ENCODE measurements at regions not wholly inside any gene's neighbourhood (a gene's known extent, or its start where the extent isn't known, plus 50 kb on each side); places are given as distances from the start of the nearest gene placed in this dataset.

GRCh38 chr4:64821219-64821976 lies 412.1 kb upstream of the TECRL start:
- Histone ChIP-seq H3K4me1 (ENCODE audit: control insufficient read depth, insufficient read depth, low read length) (no peaks in the 10 kb centered on the region), H3K4me3 (ENCODE audit: insufficient read depth, low read depth, low read length) (no peak overlapping the region), H3K23ac (ENCODE audit: low read depth, low read length) (no peak overlapping the region), H3K9me3 (ENCODE audit: control insufficient read depth, insufficient read depth, low read length) (no peaks in the 10 kb centered on the region), H3K36me3 (ENCODE audit: control insufficient read depth, insufficient read depth, low read length) (no peaks in the 10 kb centered on the region), H3K27me3 (ENCODE audit: control insufficient read depth, insufficient read depth, low read length) (no peaks in the 10 kb centered on the region), H3K9ac (ENCODE audit: low read depth, low read length) (no peak overlapping the region), H4K8ac (ENCODE audit: low read depth in 2 of 2, low read length in 2 of 2) (no peak overlapping the region), H3K56ac (ENCODE audit: extremely low read depth, insufficient read depth, low read length) (no peak overlapping the region), H2AK9ac (replicated peaks; ENCODE audit: low read depth, low read length, poor library complexity) (no peak overlapping the region), H3K79me1 (ENCODE audit: low read depth in 1 of 2, low read length in 2 of 2) (no peaks in the 10 kb centered on the region), H2AK5ac (ENCODE audit: low read depth, low read length) (no peak overlapping the region), H3K14ac (replicated peaks; ENCODE audit: low read depth, low read length) (no peak overlapping the region), H2BK120ac (ENCODE audit: low read depth, low read length) (no peak overlapping the region), H4K91ac (ENCODE audit: insufficient read depth, low read depth, low read length) (no peak overlapping the region), H2BK20ac (ENCODE audit: low read depth, low read length) (no peak overlapping the region), H3K18ac (ENCODE audit: low read depth, low read length) (no peak overlapping the region), H2BK5ac (ENCODE audit: low read depth, low read length, poor library complexity, severe bottlenecking) (no peak overlapping the region), H4K5ac (ENCODE audit: low read depth, low read length) (no peak overlapping the region), H3K27ac (ENCODE audit: insufficient read depth, low read length) (no peak overlapping the region), H3K9me1 (ENCODE audit: insufficient read depth, low read length) (no peaks in the 10 kb centered on the region), H2AFZ (replicated peaks; ENCODE audit: low read length, poor library complexity) (no peak overlapping the region), H4K20me1 (ENCODE audit: insufficient read depth, low read length) (no peaks in the 10 kb centered on the region), H3K4me2 (ENCODE audit: low read depth, low read length) (no peak overlapping the region), H3K4ac (ENCODE audit: low read depth, low read length) (no peak overlapping the region), H2BK15ac (ENCODE audit: low read depth, low read length) (no peak overlapping the region)
- intact Hi-C loops (cut with micrococcal nuclease), result no loop called here
- no CpG with 5 or more reads among the region's 6 CpGs for WGBS, 2 experiments (ENCODE audit: extremely low coverage in 2 of 2, insufficient read length in 1 of 2)
- ATAC-seq (ENCODE audit: low read depth), result no peak
- dilution Hi-C loops (cut with HindIII; ENCODE audit: low sequenced_read_pairs, unreplicated experiment), result no loop called here
- in situ Hi-C loops (cut with MboI; ENCODE audit: low sequenced_read_pairs), result no loop called here
- no peak for DNase-seq
- ChIA-PET POLR2A (ENCODE audit: unreplicated experiment) (no interaction called here), CTCF (no interaction called here)
- TF ChIP-seq CEBPB (IDR thresholded peaks at IDR 0.05; ENCODE audit: low read depth, low read length) (no peak), POLR2A (IDR thresholded peaks at IDR 0.05; ENCODE audit: low read depth, low read length) (no peak), NFE2L2 (IDR thresholded peaks at IDR 0.05; ENCODE audit: low read depth, low read length) (no peak), ELK1 (IDR thresholded peaks at IDR 0.05; ENCODE audit: borderline replicate concordance, low read depth, low read length) (no peak), USF2 (IDR thresholded peaks at IDR 0.05; ENCODE audit: low read depth, low read length) (no peak), RAD21 (IDR thresholded peaks at IDR 0.05; ENCODE audit: low read length) (no peak), MAZ (IDR thresholded peaks at IDR 0.05; ENCODE audit: borderline replicate concordance, low read depth, low read length) (no peak), BHLHE40 (IDR thresholded peaks at IDR 0.05; ENCODE audit: low read depth, low read length) (no peak), CTCF (conservative IDR thresholded peaks at IDR 0.05; ENCODE audit: low read depth, low read length) (no peak), CHD1 (IDR thresholded peaks at IDR 0.05; ENCODE audit: low read depth, low read length) (no peak), FOS (IDR thresholded peaks at IDR 0.05; ENCODE audit: low read depth, low read length) (no peak), RFX5 (IDR thresholded peaks at IDR 0.05; ENCODE audit: low read depth, low read length) (no peak), MXI1 (IDR thresholded peaks at IDR 0.05; ENCODE audit: borderline replicate concordance, low read depth, low read length) (no peak), MAFK (IDR thresholded peaks at IDR 0.05; ENCODE audit: low read depth, low read length) (no peak), RCOR1 (IDR thresholded peaks at IDR 0.05; ENCODE audit: insufficient replicate concordance, low read length) (no peak), SMC3 (IDR thresholded peaks at IDR 0.05; ENCODE audit: low read depth, low read length) (no peak)
- BruUV-seq (replicated peaks), result no TSS peak

Measured in IMR-90 (cell line).